Neural cell (in vitro differentiated cells): ENCODE measurements at regions not wholly inside any gene's neighbourhood (a gene's known extent, or its start where the extent isn't known, plus 50 kb on each side); places are given as distances from the start of the nearest gene placed in this dataset.

ENCODE experiments used
- H2AFZ ChIP-seq: fragments of 200-600, 300-800 bp; sonication (generic), shearing (Covaris generic); 2 replicates; pipeline ENCODE4 v1.6.0; 2014; ENCODE audit warnings: low read depth, mild to moderate bottlenecking, antibody characterized with exemption, low read length, moderate library complexity
- H3F3A ChIP-seq: fragments of 200-600 bp; shearing (Covaris generic); 2 replicates; pipeline ENCODE4 v1.6.1; 2016; ENCODE audit warnings: mild to moderate bottlenecking, moderate library complexity, mixed read lengths, antibody characterized with exemption, low read length; ENCODE audit not compliant: insufficient read depth, poor library complexity, severe bottlenecking
- H3K27ac ChIP-seq: fragments of 200-600, 300-800 bp; sonication (generic), shearing (Covaris generic); 2 replicates; pipeline ENCODE4 v1.5.1; 2014; ENCODE audit warnings: mild to moderate bottlenecking, low read length, moderate library complexity
- H3K27me3 ChIP-seq: fragments of 300-800, 200-600 bp; sonication (generic), shearing (Covaris generic); 2 replicates; pipeline ENCODE4 v1.6.0; 2014; ENCODE audit warnings: mild to moderate bottlenecking, low read depth, low read length, moderate library complexity; ENCODE audit not compliant: insufficient read depth
- H3K36me3 ChIP-seq: fragments of 300-800, 200-600 bp; sonication (generic), shearing (Covaris generic); 2 replicates; pipeline ENCODE4 v1.5.1; 2014; ENCODE audit warnings: mild to moderate bottlenecking, antibody characterized with exemption, low read length, moderate library complexity; ENCODE audit not compliant: insufficient read depth
- H3K4me2 ChIP-seq: fragments of 300-800, 200-600 bp; sonication (generic), shearing (Covaris generic); 2 replicates; pipeline ENCODE4 v1.6.0; 2014; ENCODE audit warnings: mild to moderate bottlenecking, low read length
- H3K4me3 ChIP-seq: fragments of 300-800, 200-600 bp; sonication (generic), shearing (Covaris generic); 2 replicates; pipeline ENCODE4 v1.5.1; 2014; ENCODE audit warnings: mild to moderate bottlenecking, low read length, moderate library complexity
- H3K79me2 ChIP-seq: fragments of 200-600 bp; shearing (Covaris generic); replicated peaks from 2 replicates; pipeline ENCODE4 v1.6.0; 2014; ENCODE audit warnings: mild to moderate bottlenecking, low read length, moderate library complexity; ENCODE audit not compliant: insufficient read depth
- H3K9ac ChIP-seq: fragments of 300-800, 200-600 bp; sonication (generic), shearing (Covaris generic); 2 replicates; pipeline ENCODE4 v1.6.1; 2016; ENCODE audit warnings: mild to moderate bottlenecking, low read length, mixed read lengths
- H3K9me2 ChIP-seq: fragments of 200-600 bp; shearing (Covaris generic); 2 replicates; pipeline ENCODE4 v1.6.1; 2016; ENCODE audit warnings: mild to moderate bottlenecking, low read length, mixed read lengths; ENCODE audit not compliant: insufficient read depth
- H3K9me3 ChIP-seq: fragments of 200-600, 300-800 bp; sonication (generic), shearing (Covaris generic); 2 replicates; pipeline ENCODE4 v1.6.1; 2016; ENCODE audit warnings: mild to moderate bottlenecking, mixed run types, low read length, moderate library complexity, mixed read lengths
- H4K20me1 ChIP-seq: fragments of 200-600 bp; shearing (Covaris generic); 2 replicates; pipeline ENCODE4 v1.6.1; 2016; ENCODE audit warnings: mild to moderate bottlenecking, mixed run types; ENCODE audit not compliant: insufficient read depth
- EP300 ChIP-seq: fragments of 450-650 bp; conservative IDR thresholded peaks from 2 replicates; pipeline ENCODE4 v1.6.1; 2014; ENCODE audit warnings: antibody characterized with exemption, mild to moderate bottlenecking, moderate library complexity; ENCODE audit not compliant: poor library complexity, severe bottlenecking
- EZH2 ChIP-seq: fragments of 200-600, 300-800 bp; shearing (Covaris generic), sonication (generic); IDR thresholded peaks from 2 replicates; pipeline ENCODE4 v1.6.1; 2014; ENCODE audit warnings: antibody characterized with exemption, low read length, borderline replicate concordance, mild to moderate bottlenecking; ENCODE audit not compliant: insufficient read depth, poor library complexity, severe bottlenecking
- MXI1 ChIP-seq: fragments of 450-650 bp; conservative IDR thresholded peaks from 2 replicates; pipeline ENCODE4 v1.6.1; 2014; ENCODE audit warnings: antibody characterized with exemption, mild to moderate bottlenecking; ENCODE audit not compliant: poor library complexity, severe bottlenecking
- POLR2AphosphoS5 ChIP-seq: IDR thresholded peaks from 2 replicates; pipeline ENCODE4 v1.6.1; 2012
- RAD21 ChIP-seq: fragments of 450-650 bp; conservative IDR thresholded peaks from 2 replicates; pipeline ENCODE4 v1.6.1; 2014; ENCODE audit warnings: antibody characterized with exemption, mild to moderate bottlenecking, moderate library complexity
- SMC3 ChIP-seq: fragments of 450-650 bp; conservative IDR thresholded peaks from 2 replicates; pipeline ENCODE4 v1.6.1; 2014; ENCODE audit warnings: antibody characterized with exemption, mild to moderate bottlenecking, moderate library complexity; ENCODE audit not compliant: poor library complexity
- TAF1 ChIP-seq: IDR thresholded peaks from 2 replicates; pipeline ENCODE4 v1.6.1; 2012; ENCODE audit warnings: low read depth
- TF ChIP-seq, protein P1 (sequence below): IDR thresholded peaks from 2 replicates; pipeline ENCODE4 v1.6.1; 2012; ENCODE audit warnings: borderline replicate concordance
- TF ChIP-seq, protein P2 (sequence below): fragments of 450-650 bp; IDR thresholded peaks from 2 replicates; pipeline ENCODE4 v1.5.1; 2014; ENCODE audit warnings: antibody characterized with exemption, mild to moderate bottlenecking, moderate library complexity; ENCODE audit not compliant: poor library complexity, severe bottlenecking

DNA sequence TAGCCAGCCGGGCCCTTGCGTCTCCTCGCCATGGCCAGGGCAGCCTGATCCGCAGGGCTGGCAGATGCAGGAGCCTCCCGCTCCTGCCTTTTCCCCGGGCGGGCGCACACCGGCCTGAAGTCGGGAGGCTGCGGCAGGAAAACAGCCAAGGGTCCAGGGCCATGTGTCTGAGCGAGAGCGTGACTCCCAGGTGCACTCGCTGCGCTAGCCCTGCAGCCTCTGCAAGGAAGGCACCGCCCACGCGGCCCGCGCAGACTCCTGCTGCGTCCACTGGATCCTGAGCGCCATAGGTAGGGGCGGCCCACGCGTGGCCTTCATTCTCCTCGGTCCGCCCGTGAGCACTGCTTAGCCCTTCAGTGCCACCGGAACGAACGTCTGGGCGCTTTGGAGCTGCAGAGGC is 379.9 kb downstream of the TRAM1L1 start:
- Histone ChIP-seq H2AFZ (no peak overlapping the region), H3K9me2 (no peaks in the 10 kb centered on the region), H3K4me2 (no peak overlapping the region), H3K4me3 (no peak overlapping the region), H3K9me3 (no peaks in the 10 kb centered on the region), H3K9ac (no peak overlapping the region), H3K27me3 (no peaks in the 10 kb centered on the region), H4K20me1 (no peaks in the 10 kb centered on the region), H3K27ac (no peak overlapping the region), H3K36me3 (no peaks in the 10 kb centered on the region), H3K79me2 (no peaks in the 10 kb centered on the region), H3F3A (no peaks in the 10 kb centered on the region)
- TF ChIP-seq EP300 (no peak), TAF1 (no peak), MXI1 (no peak), RAD21 (no peak)
- TF ChIP-seq, protein P1, sequence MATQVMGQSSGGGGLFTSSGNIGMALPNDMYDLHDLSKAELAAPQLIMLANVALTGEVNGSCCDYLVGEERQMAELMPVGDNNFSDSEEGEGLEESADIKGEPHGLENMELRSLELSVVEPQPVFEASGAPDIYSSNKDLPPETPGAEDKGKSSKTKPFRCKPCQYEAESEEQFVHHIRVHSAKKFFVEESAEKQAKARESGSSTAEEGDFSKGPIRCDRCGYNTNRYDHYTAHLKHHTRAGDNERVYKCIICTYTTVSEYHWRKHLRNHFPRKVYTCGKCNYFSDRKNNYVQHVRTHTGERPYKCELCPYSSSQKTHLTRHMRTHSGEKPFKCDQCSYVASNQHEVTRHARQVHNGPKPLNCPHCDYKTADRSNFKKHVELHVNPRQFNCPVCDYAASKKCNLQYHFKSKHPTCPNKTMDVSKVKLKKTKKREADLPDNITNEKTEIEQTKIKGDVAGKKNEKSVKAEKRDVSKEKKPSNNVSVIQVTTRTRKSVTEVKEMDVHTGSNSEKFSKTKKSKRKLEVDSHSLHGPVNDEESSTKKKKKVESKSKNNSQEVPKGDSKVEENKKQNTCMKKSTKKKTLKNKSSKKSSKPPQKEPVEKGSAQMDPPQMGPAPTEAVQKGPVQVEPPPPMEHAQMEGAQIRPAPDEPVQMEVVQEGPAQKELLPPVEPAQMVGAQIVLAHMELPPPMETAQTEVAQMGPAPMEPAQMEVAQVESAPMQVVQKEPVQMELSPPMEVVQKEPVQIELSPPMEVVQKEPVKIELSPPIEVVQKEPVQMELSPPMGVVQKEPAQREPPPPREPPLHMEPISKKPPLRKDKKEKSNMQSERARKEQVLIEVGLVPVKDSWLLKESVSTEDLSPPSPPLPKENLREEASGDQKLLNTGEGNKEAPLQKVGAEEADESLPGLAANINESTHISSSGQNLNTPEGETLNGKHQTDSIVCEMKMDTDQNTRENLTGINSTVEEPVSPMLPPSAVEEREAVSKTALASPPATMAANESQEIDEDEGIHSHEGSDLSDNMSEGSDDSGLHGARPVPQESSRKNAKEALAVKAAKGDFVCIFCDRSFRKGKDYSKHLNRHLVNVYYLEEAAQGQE = no peak

DNA sequence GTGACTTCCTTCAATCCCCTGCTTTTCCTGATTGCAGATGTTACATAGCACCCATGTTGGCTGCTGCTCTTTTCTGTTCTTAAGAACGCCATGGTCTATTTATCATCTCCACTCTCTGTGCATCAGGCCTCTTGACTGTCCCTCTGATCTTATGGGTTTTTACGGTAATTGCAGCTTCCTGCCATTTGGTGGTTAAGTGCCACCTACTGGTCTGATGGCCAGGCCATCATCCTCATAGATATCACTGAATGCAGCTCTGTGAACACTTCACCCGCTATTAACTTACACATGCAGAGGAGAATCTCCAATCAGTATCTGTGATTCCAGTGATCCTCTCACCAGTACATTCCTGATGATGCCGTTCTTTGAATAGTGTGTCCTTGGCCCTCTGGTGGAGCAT is 382.4 kb downstream of the TRAM1L1 start:
- no peak for TF ChIP-seq TAF1
- TF ChIP-seq, protein P1 = no peak
- TF ChIP-seq POLR2AphosphoS5 = no peak
- no peak for TF ChIP-seq MXI1
- TF ChIP-seq EP300 = no peak
- TF ChIP-seq, protein P2, sequence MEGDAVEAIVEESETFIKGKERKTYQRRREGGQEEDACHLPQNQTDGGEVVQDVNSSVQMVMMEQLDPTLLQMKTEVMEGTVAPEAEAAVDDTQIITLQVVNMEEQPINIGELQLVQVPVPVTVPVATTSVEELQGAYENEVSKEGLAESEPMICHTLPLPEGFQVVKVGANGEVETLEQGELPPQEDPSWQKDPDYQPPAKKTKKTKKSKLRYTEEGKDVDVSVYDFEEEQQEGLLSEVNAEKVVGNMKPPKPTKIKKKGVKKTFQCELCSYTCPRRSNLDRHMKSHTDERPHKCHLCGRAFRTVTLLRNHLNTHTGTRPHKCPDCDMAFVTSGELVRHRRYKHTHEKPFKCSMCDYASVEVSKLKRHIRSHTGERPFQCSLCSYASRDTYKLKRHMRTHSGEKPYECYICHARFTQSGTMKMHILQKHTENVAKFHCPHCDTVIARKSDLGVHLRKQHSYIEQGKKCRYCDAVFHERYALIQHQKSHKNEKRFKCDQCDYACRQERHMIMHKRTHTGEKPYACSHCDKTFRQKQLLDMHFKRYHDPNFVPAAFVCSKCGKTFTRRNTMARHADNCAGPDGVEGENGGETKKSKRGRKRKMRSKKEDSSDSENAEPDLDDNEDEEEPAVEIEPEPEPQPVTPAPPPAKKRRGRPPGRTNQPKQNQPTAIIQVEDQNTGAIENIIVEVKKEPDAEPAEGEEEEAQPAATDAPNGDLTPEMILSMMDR = no peak
- no peak for TF ChIP-seq SMC3
- TF ChIP-seq RAD21 = no peak
- TF ChIP-seq EZH2 = no peak
- H3K27me3 ChIP-seq = no peaks in the 10 kb centered on the region
- no peak overlapping the region for H3K4me2 ChIP-seq
- H4K20me1 ChIP-seq = no peaks in the 10 kb centered on the region
- H2AFZ ChIP-seq = no peak overlapping the region
- no peak overlapping the region for H3K4me3 ChIP-seq
- no peak overlapping the region for H3K27ac ChIP-seq
- no peaks in the 10 kb centered on the region for H3K9me3 ChIP-seq
- H3K79me2 ChIP-seq = no peaks in the 10 kb centered on the region
- H3K9ac ChIP-seq = no peak overlapping the region
- H3K36me3 ChIP-seq = no peaks in the 10 kb centered on the region
- no peaks in the 10 kb centered on the region for H3F3A ChIP-seq
- H3K9me2 ChIP-seq = no peaks in the 10 kb centered on the region
